Esophagus muscularis mucosa (tissue), 4 donors: ENCODE measurements at regions not wholly inside any gene's neighbourhood (a gene's known extent, or its start where the extent isn't known, plus 50 kb on each side); places are given as distances from the start of the nearest gene placed in this dataset.

ENCODE experiments used
- DNase-seq: peaks from one replicate; pipeline ENCODE4 v3.0.0-alpha.2; 2017; ENCODE audit errors: extremely low spot score
- H3K27ac ChIP-seq, 4 donors: fragments of 200-600 bp; sonication (generic); replicated peaks in 1 of 4; 1 replicate in 3 of 4; 2 replicates in 1 of 4; pipeline ENCODE4 v1.5.1; 2016 to 2019; ENCODE audit warnings: mild to moderate bottlenecking in 1 of 4
- H3K27me3 ChIP-seq, 4 donors: fragments of 200-600 bp; sonication (generic); one replicate each; pipeline versions ENCODE4 v1.5.1 to v1.6.0; 2016 to 2019
- H3K36me3 ChIP-seq, 4 donors: fragments of 200-600 bp; sonication (generic); one replicate each; pipeline ENCODE4 v1.5.1; 2016 to 2019
- H3K4me1 ChIP-seq, 4 donors: fragments of 200-600 bp; sonication (generic); one replicate each; pipeline ENCODE4 v1.5.1; 2016 to 2019
- H3K4me3 ChIP-seq, 4 donors: fragments of 200-600 bp; sonication (generic); 1 replicate in 2 of 4; 2 replicates in 2 of 4; pipeline ENCODE4 v1.5.1; 2016 to 2019; ENCODE audit warnings: mild to moderate bottlenecking in 4 of 4, moderate library complexity in 1 of 4
- H3K9me3 ChIP-seq, 4 donors: fragments of 200-600 bp; sonication (generic); 1 replicate in 3 of 4; 2 replicates in 1 of 4; pipeline ENCODE4 v1.5.1; 2016 to 2019
- CTCF ChIP-seq, 3 experiments: fragments of 200-600 bp in 2 of 3; fragments of 450-650 bp in 1 of 3; sonication (generic) in 2 of 3; IDR thresholded peaks; one replicate each; pipeline ENCODE4 v1.5.1; 2017 to 2019; ENCODE audit warnings: antibody characterized with exemption in 3 of 3, mild to moderate bottlenecking in 2 of 3, moderate library complexity in 1 of 3
- EP300 ChIP-seq: sonication (generic); formaldehyde crosslinking; IDR thresholded peaks from one replicate; pipeline ENCODE4 v1.6.1; 2017; ENCODE audit warnings: antibody characterized with exemption
- POLR2A ChIP-seq: fragments of 450-650 bp; IDR thresholded peaks from one replicate; pipeline ENCODE4 v1.6.1; 2017; ENCODE audit warnings: antibody characterized with exemption, moderate library complexity, mild to moderate bottlenecking, low read depth
- POLR2AphosphoS5 ChIP-seq, 2 donors: sonication (generic); formaldehyde crosslinking; IDR thresholded peaks; one replicate each; pipeline ENCODE4 v1.6.1; 2017; ENCODE audit warnings: antibody characterized with exemption in 2 of 2
- WGBS: methylation state at CpG from one replicate; pipeline ENCODE4 v1.1.5; 2018; 5-methylcytosine and 5-hydroxymethylcytosine counted together
- intact Hi-C: fragments of 100-400 bp; cut with DNase I; formaldehyde crosslinking; loops from one replicate; pipeline ENCODE4 v1.15.1; 2023

DNA sequence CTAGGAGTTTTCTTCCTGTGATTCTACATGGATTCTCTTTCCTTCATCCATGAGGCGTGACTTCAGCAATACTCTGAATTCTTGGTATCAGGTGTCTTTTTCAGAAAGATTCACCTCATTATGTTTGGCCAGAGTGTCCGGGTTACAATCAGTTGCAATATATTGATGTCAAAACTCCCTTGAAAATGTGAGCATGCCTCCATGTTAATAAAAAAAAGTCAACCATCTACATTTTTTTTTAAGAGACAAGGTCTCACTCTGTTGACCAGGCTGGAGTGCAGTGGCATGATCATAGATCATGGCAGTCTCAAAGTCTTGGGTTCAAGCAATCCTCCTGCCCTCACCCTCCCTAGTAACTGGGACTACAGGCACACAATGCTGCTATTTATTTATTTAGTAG is 80.9 kb upstream of the NEUROD1 start:
- H3K4me3 ChIP-seq, result no peak overlapping the region
- 67% methylated on average over 2 of the region's 2 CpGs for WGBS
- intact Hi-C loops, result no loop called here
- H3K4me1 ChIP-seq, result no peaks in the 10 kb centered on the region
- H3K9me3 ChIP-seq, result no peaks in the 10 kb centered on the region
- H3K27ac ChIP-seq, result no peak overlapping the region
- DNase-seq, result no peak
- H3K27me3 ChIP-seq, result no peaks in the 10 kb centered on the region
- TF ChIP-seq POLR2A (no peak), CTCF (IDR thresholded peaks at IDR 0.05) (no peak), EP300 (no peak), POLR2AphosphoS5 (IDR thresholded peaks at IDR 0.05) (no peak)
- H3K36me3 ChIP-seq, result no peaks in the 10 kb centered on the region

DNA sequence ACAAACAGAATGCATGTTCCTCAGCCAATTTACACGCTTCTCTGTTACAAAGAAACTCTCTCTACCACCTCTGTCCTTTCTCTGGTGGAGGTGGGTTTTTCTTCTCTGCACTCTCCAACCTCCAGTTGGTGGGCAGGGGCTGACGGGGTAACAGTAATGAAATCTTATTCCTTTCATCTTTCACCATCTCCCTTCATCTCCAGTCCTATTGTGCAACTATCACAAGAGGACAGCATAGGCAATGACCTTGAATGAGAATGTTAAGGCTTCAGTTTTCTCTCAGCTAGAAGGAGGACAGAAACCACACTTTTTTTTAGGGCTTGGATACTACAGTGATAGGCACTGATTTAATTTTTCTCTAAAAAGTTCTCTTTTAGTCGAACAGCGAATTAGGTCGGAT is 81.7 kb upstream of the NEUROD1 start:
- H3K4me1 ChIP-seq, result no peaks in the 10 kb centered on the region
- no peak for DNase-seq
- no peaks in the 10 kb centered on the region for H3K9me3 ChIP-seq
- no peaks in the 10 kb centered on the region for H3K27me3 ChIP-seq
- 89% methylated on average over 5 of the region's 5 CpGs for WGBS
- TF ChIP-seq CTCF (IDR thresholded peaks at IDR 0.05) (no peak), POLR2AphosphoS5 (IDR thresholded peaks at IDR 0.05) (no peak), POLR2A (no peak), EP300 (no peak)
- intact Hi-C loops, result no loop called here
- H3K36me3 ChIP-seq, result no peaks in the 10 kb centered on the region
- H3K27ac ChIP-seq, result no peak overlapping the region
- no peak overlapping the region for H3K4me3 ChIP-seq

GRCh38 chr2:181762848-181763247 is 82.5 kb upstream of the NEUROD1 start:
- Histone ChIP-seq H3K9me3 (no peaks in the 10 kb centered on the region), H3K4me1 (no peaks in the 10 kb centered on the region), H3K4me3 (no peak overlapping the region), H3K27ac (no peak overlapping the region), H3K36me3 (no peaks in the 10 kb centered on the region), H3K27me3 (no peaks in the 10 kb centered on the region)
- intact Hi-C loops, result no loop called here
- TF ChIP-seq EP300 (no peak), CTCF (IDR thresholded peaks at IDR 0.05) (no peak), POLR2AphosphoS5 (IDR thresholded peaks at IDR 0.05) (no peak), POLR2A (no peak)
- no peak for DNase-seq
- WGBS, result 96% methylated on average over 5 of the region's 5 CpGs

GRCh38 chr2:181763423-181763822 is 83.1 kb upstream of the NEUROD1 start:
- 81% methylated on average over 4 of the region's 4 CpGs for WGBS
- no peaks in the 10 kb centered on the region for H3K27me3 ChIP-seq
- no peaks in the 10 kb centered on the region for H3K9me3 ChIP-seq
- no peak overlapping the region for H3K27ac ChIP-seq
- intact Hi-C loops, result no loop called here
- H3K4me3 ChIP-seq, result no peak overlapping the region
- no peaks in the 10 kb centered on the region for H3K36me3 ChIP-seq
- H3K4me1 ChIP-seq, result no peaks in the 10 kb centered on the region
- no peak for DNase-seq
- TF ChIP-seq EP300, result no peak
- TF ChIP-seq POLR2AphosphoS5 (IDR thresholded peaks at IDR 0.05), result no peak
- no peak for TF ChIP-seq POLR2A
- TF ChIP-seq CTCF (IDR thresholded peaks at IDR 0.05), result no peak
